HL-60 (cell line): ENCODE measurements at regions not wholly inside any gene's neighbourhood (a gene's known extent, or its start where the extent isn't known, plus 50 kb on each side); places are given as distances from the start of the nearest gene placed in this dataset.

ENCODE experiments used
- DNase-seq, 2 experiments: peaks; one replicate each; pipeline ENCODE4 v3.0.0-alpha.2; 2010 to 2020; ENCODE audit warnings: low read depth in 1 of 2, low spot score in 1 of 2
- H3K27ac ChIP-seq: fragments of 250-450 bp; sonication (Bioruptor Pico); replicated peaks from 2 replicates; pipeline ENCODE4 v1.5.1; 2020; ENCODE audit warnings: mild to moderate bottlenecking, moderate library complexity
- H3K27me3 ChIP-seq: fragments of 250-450 bp; sonication (Bioruptor Pico); 2 replicates; pipeline ENCODE4 v1.5.1; 2021; ENCODE audit warnings: mild to moderate bottlenecking, moderate library complexity; ENCODE audit not compliant: insufficient read depth, poor library complexity, severe bottlenecking
- H3K4me3 ChIP-seq: replicated peaks from 2 replicates; pipeline ENCODE4 v1.5.1; 2011; ENCODE audit warnings: mild to moderate bottlenecking, control low read depth, low read length; ENCODE audit not compliant: insufficient read depth
- GABPA ChIP-seq: IDR thresholded peaks from 2 replicates; pipeline ENCODE4 v1.6.1; 2012; ENCODE audit warnings: low read depth
- POLR2AphosphoS5 ChIP-seq: IDR thresholded peaks from 2 replicates; pipeline ENCODE4 v1.6.1; 2012; ENCODE audit warnings: low read depth
- REST ChIP-seq: IDR thresholded peaks from 2 replicates; pipeline ENCODE4 v1.6.1; 2012; ENCODE audit warnings: low read depth; ENCODE audit not compliant: insufficient replicate concordance
- SPI1 ChIP-seq: IDR thresholded peaks from 2 replicates; pipeline ENCODE4 v1.6.1; 2012; ENCODE audit warnings: low read depth, mild to moderate bottlenecking, borderline replicate concordance
- TF ChIP-seq, protein P1 (sequence below): IDR thresholded peaks from one replicate; pipeline ENCODE4 v1.5.1; 2011; ENCODE audit warnings: low read length, control low read depth, inconsistent platforms; ENCODE audit not compliant: insufficient read depth

DNA sequence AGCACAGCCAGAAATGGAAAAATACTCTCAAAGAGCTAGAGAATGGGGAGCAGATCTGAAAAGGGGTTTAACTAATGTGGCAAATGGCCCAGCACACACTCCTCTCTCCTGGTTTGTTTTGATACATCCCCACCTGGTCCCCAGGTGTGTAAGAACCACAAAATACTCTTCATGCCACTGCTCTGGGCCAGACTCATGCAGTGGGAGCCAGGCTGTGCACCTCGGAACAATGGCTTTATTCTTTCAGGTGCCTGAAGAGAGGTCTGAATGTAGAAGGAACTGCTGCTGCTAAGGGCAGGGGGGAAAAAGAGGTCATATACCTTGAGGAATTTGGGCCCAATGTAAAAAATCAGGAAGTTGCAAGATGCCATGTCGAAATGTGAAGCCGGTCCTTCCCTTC is 123.9 kb upstream of the ADAMTSL1 start:
- DNase-seq = no peak
- no peak for TF ChIP-seq GABPA
- no peak for TF ChIP-seq POLR2AphosphoS5
- TF ChIP-seq, protein P1, sequence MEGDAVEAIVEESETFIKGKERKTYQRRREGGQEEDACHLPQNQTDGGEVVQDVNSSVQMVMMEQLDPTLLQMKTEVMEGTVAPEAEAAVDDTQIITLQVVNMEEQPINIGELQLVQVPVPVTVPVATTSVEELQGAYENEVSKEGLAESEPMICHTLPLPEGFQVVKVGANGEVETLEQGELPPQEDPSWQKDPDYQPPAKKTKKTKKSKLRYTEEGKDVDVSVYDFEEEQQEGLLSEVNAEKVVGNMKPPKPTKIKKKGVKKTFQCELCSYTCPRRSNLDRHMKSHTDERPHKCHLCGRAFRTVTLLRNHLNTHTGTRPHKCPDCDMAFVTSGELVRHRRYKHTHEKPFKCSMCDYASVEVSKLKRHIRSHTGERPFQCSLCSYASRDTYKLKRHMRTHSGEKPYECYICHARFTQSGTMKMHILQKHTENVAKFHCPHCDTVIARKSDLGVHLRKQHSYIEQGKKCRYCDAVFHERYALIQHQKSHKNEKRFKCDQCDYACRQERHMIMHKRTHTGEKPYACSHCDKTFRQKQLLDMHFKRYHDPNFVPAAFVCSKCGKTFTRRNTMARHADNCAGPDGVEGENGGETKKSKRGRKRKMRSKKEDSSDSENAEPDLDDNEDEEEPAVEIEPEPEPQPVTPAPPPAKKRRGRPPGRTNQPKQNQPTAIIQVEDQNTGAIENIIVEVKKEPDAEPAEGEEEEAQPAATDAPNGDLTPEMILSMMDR = no peak
- no peak for TF ChIP-seq REST
- no peak for TF ChIP-seq SPI1
- H3K4me3 ChIP-seq = no peak overlapping the region
- no peak overlapping the region for H3K27ac ChIP-seq
- no peaks in the 10 kb centered on the region for H3K27me3 ChIP-seq

DNA sequence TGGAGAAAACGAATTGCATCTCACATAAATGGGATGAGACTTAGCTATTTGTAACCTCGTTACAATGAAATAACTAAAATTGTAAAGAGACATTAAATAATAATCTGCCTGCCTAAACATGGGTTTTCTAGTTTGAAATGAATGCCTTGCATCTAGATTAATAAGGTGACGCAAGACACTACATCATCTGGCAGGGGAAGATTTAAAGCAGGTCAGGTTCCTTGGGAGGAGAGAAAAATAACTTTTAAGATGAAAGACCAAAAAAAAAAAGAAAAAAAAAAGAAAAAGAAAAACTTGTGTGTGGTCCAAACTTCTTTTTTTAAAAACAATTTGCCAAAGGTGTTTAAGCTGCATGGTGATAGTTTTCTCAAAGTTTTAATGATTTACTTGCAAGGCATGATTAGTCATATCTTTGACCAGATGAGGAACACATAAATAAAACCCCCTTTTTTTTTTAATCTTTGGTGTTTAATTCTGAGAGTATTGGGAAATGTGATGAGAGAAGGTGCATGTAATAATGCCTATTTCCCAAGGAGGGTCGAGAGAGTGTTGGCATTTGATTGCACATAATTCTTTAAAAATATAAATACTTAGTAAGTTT is 122.9 kb upstream of the ADAMTSL1 start:
- no peak overlapping the region for H3K27ac ChIP-seq
- TF ChIP-seq SPI1 = no peak
- TF ChIP-seq, protein P1 = no peak
- TF ChIP-seq POLR2AphosphoS5 = no peak
- TF ChIP-seq REST = no peak
- TF ChIP-seq GABPA = no peak
- H3K4me3 ChIP-seq = no peak overlapping the region
- DNase-seq = no peak
- no peaks in the 10 kb centered on the region for H3K27me3 ChIP-seq

GRCh38 chr9:18352711-18353110 is 121.2 kb upstream of the ADAMTSL1 start:
- H3K4me3 ChIP-seq = no peak overlapping the region
- TF ChIP-seq, protein P1 = no peak
- TF ChIP-seq REST = no peak
- no peak for TF ChIP-seq GABPA
- TF ChIP-seq POLR2AphosphoS5 = no peak
- TF ChIP-seq SPI1 = no peak
- DNase-seq = no peak
- no peaks in the 10 kb centered on the region for H3K27me3 ChIP-seq
- H3K27ac ChIP-seq = no peak overlapping the region
